Progenitor cell of endocrine pancreas (in vitro differentiated cells): ENCODE measurements at regions not wholly inside any gene's neighbourhood (a gene's known extent, or its start where the extent isn't known, plus 50 kb on each side); places are given as distances from the start of the nearest gene placed in this dataset.

ENCODE experiments used
- DNase-seq: peaks from one replicate; pipeline ENCODE4 v3.0.0; 2021; ENCODE audit warnings: low spot score; ENCODE audit not compliant: unreplicated experiment
- H3K27ac Mint-ChIP-seq: 2 replicates; pipeline ENCODE4 v1.8.0; 2021; ENCODE audit warnings: mild to moderate bottlenecking, moderate library complexity, mixed read lengths
- H3K27me3 Mint-ChIP-seq: 2 replicates; pipeline ENCODE4 v1.8.0; 2021; ENCODE audit warnings: mixed read lengths
- H3K36me3 Mint-ChIP-seq: 2 replicates; pipeline ENCODE4 v1.8.0; 2022; ENCODE audit warnings: mixed read lengths; ENCODE audit not compliant: insufficient read depth
- H3K4me1 Mint-ChIP-seq: 2 replicates; pipeline ENCODE4 v1.8.0; 2021; ENCODE audit warnings: low read depth, mixed read lengths
- H3K4me3 Mint-ChIP-seq: 2 replicates; pipeline ENCODE4 v1.8.0; 2021; ENCODE audit warnings: low read depth, mild to moderate bottlenecking, moderate library complexity, mixed read lengths
- H3K9me3 Mint-ChIP-seq: 2 replicates; pipeline ENCODE4 v1.8.0; 2021; ENCODE audit warnings: low read depth, mixed read lengths
- CTCF ChIP-seq: fragments of 200-600 bp; sonication (generic); IDR thresholded peaks from one replicate; pipeline ENCODE4 v1.5.0; 2021; ENCODE audit warnings: antibody characterized with exemption, mild to moderate bottlenecking; ENCODE audit not compliant: unreplicated experiment

DNA sequence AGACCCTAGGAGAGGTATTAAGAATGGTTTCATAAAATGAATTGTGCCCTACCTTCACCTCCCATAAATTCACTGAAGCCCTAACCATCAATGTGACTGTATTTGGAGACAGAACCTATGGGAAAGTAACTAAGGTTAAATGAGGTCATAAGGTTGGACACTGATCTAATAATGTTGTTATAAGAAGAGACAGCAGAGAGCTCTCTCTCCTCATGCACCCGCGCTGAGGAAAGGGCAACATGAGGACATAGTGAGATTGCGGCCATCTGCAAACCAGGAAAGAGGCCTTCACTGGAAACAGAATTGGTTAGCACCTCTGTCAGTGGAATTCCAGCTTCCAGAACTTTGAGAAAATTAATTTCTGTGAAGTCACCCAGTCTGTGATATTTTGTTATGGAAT, 1396.1 kb upstream of the MIR17HG start:
- Mint-ChIP-seq H3K4me1 (no peaks in the 10 kb centered on the region), H3K27ac (no peak overlapping the region), H3K36me3 (no peaks in the 10 kb centered on the region), H3K4me3 (no peak overlapping the region), H3K27me3 (no peaks in the 10 kb centered on the region), H3K9me3 (peaks cover 16% of the 10 kb centered on the region)
- no peak for TF ChIP-seq CTCF
- DNase-seq, result no peak

- Mint-ChIP-seq H3K4me1 (no peaks in the 10 kb centered on the region), H3K27ac (no peak overlapping the region), H3K4me3 (no peak overlapping the region), H3K27me3 (no peaks in the 10 kb centered on the region), H3K36me3 (no peaks in the 10 kb centered on the region), H3K9me3 (peaks cover 8% of the 10 kb centered on the region)
- no peak for DNase-seq
- TF ChIP-seq CTCF, result no peak
These were observed 1393.9 kb upstream of the MIR17HG start for GRCh38 chr13:89953581-89953980.

GRCh38 chr13:89955773-89956172, 1391.7 kb upstream of the MIR17HG start:
- Mint-ChIP-seq H3K27ac (no peak overlapping the region), H3K4me1 (no peaks in the 10 kb centered on the region), H3K4me3 (no peak overlapping the region), H3K36me3 (no peaks in the 10 kb centered on the region), H3K27me3 (no peaks in the 10 kb centered on the region), H3K9me3 (peaks cover 8% of the 10 kb centered on the region)
- no peak for TF ChIP-seq CTCF
- DNase-seq, result no peak

GRCh38 chr13:89959074-89959473, 1388.4 kb upstream of the MIR17HG start:
- Mint-ChIP-seq H3K4me1 (no peaks in the 10 kb centered on the region), H3K27ac (no peak overlapping the region)

DNA sequence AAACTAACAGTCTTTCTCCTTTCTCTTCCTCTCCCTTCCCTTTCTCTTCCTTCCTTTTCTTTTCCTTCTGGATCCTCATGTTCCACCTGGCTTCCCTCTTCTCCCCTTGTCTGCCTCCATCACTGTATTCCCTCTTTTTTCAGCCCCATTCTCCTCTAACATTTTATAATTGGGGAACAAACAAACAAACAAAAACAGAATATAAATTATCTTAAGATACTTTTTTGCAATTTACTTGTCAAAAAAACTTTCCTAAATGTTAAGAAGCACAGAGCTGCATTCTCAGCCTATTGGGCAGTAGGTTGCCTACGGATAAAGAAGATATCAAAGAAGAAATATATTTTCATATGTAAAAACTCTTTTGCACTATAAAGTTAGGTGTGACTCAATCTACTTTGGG, 1382.2 kb upstream of the MIR17HG start:
- Mint-ChIP-seq H3K27ac (no peak overlapping the region), H3K36me3 (no peaks in the 10 kb centered on the region), H3K4me1 (no peaks in the 10 kb centered on the region), H3K9me3 (no peaks in the 10 kb centered on the region), H3K27me3 (no peaks in the 10 kb centered on the region), H3K4me3 (no peak overlapping the region)
- no peak for DNase-seq
- no peak for TF ChIP-seq CTCF

More at GRCh38 chr13:89959074-89959473, 1388.4 kb upstream of the MIR17HG start:
- DNase-seq, result no peak
- no peaks in the 10 kb centered on the region for H3K36me3 Mint-ChIP-seq
- TF ChIP-seq CTCF, result no peak
- no peaks in the 10 kb centered on the region for H3K27me3 Mint-ChIP-seq
- peaks cover 8% of the 10 kb centered on the region for H3K9me3 Mint-ChIP-seq
- no peak overlapping the region for H3K4me3 Mint-ChIP-seq
